GM18858 (cell line): ENCODE measurements at regions not wholly inside any gene's neighbourhood (a gene's known extent, or its start where the extent isn't known, plus 50 kb on each side); places are given as distances from the start of the nearest gene placed in this dataset.

Experiments
- ATAC-seq: cut with Tn5 transposase; IDR thresholded peaks from one replicate; pipeline ENCODE4 v1.9.1; 2021; ENCODE audit not compliant: unreplicated experiment

GRCh38 chr4:20577702-20578101 is 122.6 kb upstream of the PACRGL start:
- ATAC-seq: no peak

GRCh38 chr4:20580907-20581306 is 119.4 kb upstream of the PACRGL start:
- ATAC-seq: no peak

GRCh38 chr4:20589436-20589835 is 110.8 kb upstream of the PACRGL start:
- ATAC-seq: no peak

- no peak for ATAC-seq
These were observed 109.4 kb upstream of the PACRGL start for GRCh38 chr4:20590849-20591248.

GRCh38 chr4:20591571-20591970 is 108.7 kb upstream of the PACRGL start:
- no peak for ATAC-seq

GRCh38 chr4:20592013-20592412 is 108.2 kb upstream of the PACRGL start:
- no peak for ATAC-seq

GRCh38 chr4:20592663-20593062 is 107.6 kb upstream of the PACRGL start:
- ATAC-seq: no peak

GRCh38 chr4:20598626-20599025 is 101.6 kb upstream of the PACRGL start:
- ATAC-seq: no peak

- no peak for ATAC-seq
These were observed 96.5 kb upstream of the PACRGL start for GRCh38 chr4:20603671-20604313.

- ATAC-seq: no peak
These were observed 87.9 kb upstream of the PACRGL start for GRCh38 chr4:20612313-20612712.

- ATAC-seq: no peak
These were observed 85.4 kb upstream of the PACRGL start for GRCh38 chr4:20614816-20615215.

GRCh38 chr4:20615486-20616260 is 84.6 kb upstream of the PACRGL start:
- ATAC-seq: no peak

GRCh38 chr4:20616313-20616712 is 83.9 kb upstream of the PACRGL start:
- no peak for ATAC-seq

GRCh38 chr4:20616848-20617247 is 83.4 kb upstream of the PACRGL start:
- no peak for ATAC-seq

GRCh38 chr4:20617678-20618396 is 82.4 kb upstream of the PACRGL start:
- no peak for ATAC-seq

- no peak for ATAC-seq
These were observed 81.5 kb upstream of the PACRGL start for GRCh38 chr4:20618731-20619130.

- no peak for ATAC-seq
These were observed 78.8 kb upstream of the PACRGL start for GRCh38 chr4:20621476-20621875.

GRCh38 chr4:20622701-20623100 is 77.6 kb upstream of the PACRGL start:
- no peak for ATAC-seq

GRCh38 chr4:20623939-20624338 is 76.3 kb upstream of the PACRGL start:
- ATAC-seq: no peak

GRCh38 chr4:20624793-20625374 is 75.4 kb upstream of the PACRGL start:
- ATAC-seq: no peak

- ATAC-seq: no peak
These were observed 74.8 kb upstream of the PACRGL start for GRCh38 chr4:20625426-20625825.
